GM18907 (cell line): ENCODE measurements at regions not wholly inside any gene's neighbourhood (a gene's known extent, or its start where the extent isn't known, plus 50 kb on each side); places are given as distances from the start of the nearest gene placed in this dataset.

ENCODE experiments used
- ATAC-seq: cut with Tn5 transposase; IDR thresholded peaks from one replicate; pipeline ENCODE4 v1.9.1; 2021; ENCODE audit warnings: mild to moderate bottlenecking, moderate library complexity; ENCODE audit not compliant: unreplicated experiment

DNA sequence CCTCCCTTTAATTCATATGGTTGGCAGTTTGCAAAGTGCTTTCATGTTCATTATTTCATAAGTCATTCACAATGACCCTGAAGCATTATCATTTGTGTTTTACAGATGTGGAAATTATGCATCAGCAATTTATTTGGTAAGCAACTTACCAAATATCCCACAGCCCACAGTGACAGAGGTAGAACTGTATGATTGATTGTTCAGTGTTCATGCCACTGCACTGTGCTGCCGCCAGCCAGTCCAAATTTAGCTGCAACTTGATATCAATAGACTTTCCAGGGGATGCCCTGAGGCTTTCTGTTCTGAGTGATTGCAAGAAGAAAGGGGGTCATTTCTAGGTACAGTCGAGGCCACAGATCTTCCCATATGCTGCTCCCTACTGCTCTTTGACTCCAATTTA lies 380.3 kb downstream of the PLPP3 start:
- no peak for ATAC-seq

GRCh38 chr1:56197946-56198345 lies 381.4 kb downstream of the PLPP3 start:
- no peak for ATAC-seq

DNA sequence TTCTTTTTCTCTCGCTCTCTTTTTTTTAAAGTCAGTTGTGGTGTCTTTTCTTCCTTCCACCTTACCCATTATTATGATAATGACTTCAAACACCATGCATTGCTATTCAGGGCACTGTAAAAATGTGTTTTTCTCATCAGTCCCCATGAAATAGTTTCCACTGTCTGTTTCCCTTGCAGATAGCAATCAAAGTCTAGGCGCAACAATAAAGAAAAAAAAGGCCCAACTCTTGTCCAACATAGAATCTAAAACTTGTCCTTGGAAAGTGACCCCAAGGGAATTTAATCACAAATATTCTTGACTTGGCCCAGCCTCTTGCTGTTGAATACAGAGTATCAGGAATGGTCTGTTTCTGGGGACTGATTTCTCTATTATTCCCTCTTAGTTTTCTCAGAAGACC lies 382.5 kb downstream of the PLPP3 start:
- ATAC-seq: no peak

DNA sequence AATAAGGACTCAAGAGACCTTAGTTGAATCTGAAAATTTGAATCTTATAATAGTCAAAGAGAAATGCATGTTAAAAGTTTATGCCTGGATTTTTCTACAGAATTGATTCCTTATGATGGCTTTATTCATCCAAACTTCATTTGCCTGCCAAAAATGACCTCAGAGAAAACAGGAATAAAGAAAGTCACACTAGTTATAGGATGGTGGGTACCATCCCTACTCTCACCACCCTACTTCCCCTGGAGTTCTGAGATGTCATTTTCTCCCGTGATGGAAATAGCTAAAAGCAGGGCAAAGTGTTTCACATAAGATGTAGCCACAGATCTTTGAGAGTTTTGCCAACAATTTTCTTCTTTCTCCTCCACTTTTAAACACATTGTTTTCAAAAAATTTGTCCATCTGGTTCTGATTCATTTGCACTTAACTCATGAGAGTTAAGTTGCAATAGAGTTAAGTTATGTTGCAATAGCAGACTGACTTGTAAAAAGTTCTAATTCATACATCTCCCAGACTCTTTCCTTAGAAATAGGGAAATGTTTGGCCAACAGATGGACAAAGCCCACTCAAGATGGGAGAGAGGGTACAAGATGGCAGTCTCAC lies 384.6 kb downstream of the PLPP3 start:
- ATAC-seq: no peak

DNA sequence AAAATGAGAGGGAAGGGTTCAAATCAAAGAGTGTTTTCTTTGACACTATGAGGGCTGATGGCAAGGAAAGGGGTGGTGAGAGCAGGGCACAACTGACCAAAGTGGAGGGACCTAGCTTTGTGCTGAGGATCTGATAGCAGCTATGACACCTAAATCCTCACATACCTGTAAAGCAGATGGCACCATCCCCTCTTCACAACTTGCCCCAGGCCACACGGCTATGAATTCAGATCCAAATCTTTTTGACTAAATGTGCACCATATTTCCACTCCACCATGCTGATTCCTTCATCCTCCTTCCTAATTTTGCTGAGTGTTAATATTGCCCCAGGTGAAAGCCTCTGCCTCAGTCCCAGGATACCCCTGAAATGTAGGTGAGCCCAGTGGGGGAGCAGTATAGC lies 385.7 kb downstream of the PLPP3 start:
- ATAC-seq: no peak

DNA sequence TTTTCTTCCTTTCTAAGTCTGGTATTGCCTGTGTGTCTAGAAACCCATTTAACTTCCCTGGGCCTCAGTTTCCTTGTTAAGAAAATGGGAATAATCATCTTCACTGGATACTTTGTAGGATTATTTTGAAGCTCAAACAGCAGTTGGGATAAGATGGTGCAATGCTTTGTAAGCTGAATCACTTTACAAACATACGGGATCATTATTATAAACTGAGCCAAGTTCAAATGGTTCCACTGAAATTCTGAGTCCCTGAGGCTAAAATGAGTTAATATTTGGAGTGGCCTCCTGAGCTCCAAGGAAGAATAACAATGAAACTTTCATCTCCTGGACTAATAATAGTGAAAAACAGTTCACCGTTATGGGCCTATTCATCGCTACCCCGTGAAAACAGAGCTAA lies 388.0 kb downstream of the PLPP3 start:
- no peak for ATAC-seq

DNA sequence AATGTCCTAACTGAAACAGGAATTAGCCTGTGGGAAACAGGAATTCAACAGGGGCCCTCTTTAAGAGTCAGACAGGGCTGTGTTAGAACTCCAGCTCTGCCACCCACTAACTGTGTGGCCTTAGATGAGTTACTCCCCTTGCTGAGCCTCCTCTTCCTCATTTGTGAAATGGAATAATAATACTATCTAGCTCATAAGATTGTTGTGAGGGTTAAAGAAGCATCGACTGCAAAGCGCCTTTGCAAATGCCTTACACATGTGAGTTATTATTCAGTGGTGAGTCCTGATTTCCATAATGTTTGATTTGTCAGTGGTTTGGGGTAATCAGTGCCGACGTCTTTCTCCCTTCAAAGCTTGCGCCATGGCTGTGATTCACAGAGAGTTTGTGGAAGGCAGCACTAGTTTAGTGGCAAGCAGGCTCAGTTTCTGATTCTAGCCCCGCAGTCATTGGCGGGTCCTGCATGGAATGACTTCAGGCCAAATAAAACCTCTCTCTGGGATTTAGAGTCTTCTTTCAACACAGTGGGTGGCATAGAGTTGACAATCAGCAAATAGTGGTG lies 388.5 kb downstream of the PLPP3 start:
- no peak for ATAC-seq

GRCh38 chr1:56189946-56190805 lies 389.2 kb downstream of the PLPP3 start:
- ATAC-seq: no peak

DNA sequence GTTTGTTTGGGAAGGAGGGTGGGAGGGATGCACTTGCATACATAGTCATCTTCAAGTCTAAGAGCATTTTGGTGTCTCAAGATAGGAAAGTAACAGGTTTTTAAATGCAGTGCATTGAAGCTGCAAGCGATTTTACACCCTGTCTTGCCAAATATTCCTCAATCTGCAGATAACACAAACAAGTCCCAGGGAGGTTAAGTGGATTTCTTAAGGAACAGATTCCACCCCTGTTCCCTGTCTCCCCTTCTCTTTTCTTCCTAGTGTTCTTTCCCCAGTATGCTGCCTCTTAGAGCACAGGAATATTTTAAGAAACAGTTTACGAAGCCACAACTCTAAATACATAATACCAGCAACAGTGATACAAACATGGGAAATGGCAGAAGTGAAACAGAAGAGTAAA lies 389.9 kb downstream of the PLPP3 start:
- ATAC-seq: no peak

DNA sequence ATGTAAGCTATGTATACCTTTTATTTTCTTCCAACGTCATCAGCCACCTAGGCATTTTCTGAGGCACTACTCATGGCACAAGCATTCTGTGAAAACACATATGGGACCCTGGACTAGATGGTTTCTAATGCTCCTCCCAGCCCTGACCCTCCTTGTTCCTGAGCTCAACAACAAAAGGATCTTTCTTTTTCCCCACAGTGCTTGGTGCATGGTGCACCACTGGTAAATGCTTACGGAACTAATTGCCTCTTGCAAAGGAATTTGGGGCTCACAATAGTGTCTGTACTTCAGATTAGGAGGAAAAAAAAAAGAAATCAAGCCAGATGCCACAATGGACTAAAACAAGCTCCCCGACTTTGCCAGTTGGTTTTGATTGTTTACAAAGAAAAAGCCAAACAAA lies 390.5 kb downstream of the PLPP3 start:
- ATAC-seq: no peak

DNA sequence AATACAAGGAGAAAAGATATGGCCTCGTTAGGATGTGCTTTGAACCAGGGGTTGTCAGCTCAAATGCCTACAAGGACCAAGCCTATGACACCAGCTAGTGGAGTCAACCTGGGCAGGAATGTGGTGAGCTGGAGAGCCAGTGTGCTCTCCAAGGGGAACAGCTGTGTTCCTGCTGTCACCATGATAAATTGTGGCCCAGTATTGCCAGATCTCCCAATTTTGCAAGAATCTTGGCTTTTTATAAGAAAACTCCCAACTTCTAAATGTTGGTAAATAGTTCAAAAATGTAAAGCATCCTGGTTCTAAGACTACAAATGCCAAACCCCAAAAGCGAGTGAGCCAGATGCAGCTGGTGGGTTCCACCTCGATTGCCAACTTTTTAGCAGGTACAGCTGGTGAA lies 391.1 kb downstream of the PLPP3 start:
- ATAC-seq: no peak

- ATAC-seq: no peak
Measured at GRCh38 chr1:56187405-56187804, 392.0 kb downstream of the PLPP3 start.

GRCh38 chr1:56185493-56185892 lies 393.9 kb downstream of the PLPP3 start:
- ATAC-seq: no peak

- ATAC-seq: no peak
Measured at GRCh38 chr1:56183151-56183550, 396.2 kb downstream of the PLPP3 start.

DNA sequence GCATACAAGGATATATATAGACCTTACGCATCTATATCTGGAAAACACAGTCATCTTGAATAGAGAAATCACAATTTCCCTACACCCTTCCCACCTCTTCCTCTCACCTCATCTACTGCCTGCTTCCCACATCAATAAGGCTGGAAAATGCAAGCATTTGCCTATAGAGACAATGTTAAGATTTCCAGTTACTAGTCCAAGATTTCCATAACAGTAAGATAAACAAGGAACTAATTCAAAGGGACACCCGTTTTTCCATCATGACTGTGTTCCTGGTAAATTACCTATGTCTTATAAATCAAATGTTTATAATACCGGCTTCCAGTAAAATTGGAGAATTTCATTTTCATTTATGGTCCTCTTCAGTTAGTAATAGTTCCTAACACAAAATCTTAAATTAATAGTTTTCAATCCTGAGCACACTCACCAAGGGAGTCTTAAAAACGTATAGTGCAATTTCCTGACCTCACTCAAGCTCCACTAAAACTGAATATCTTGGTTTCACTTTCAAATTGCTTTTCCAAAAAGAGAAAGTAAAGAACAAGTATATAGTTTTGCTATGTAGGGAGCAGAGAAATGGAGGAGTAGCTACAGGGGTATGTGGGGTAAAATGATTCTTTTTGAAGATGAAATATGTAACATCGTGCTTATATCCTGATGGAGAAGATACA lies 398.7 kb downstream of the PLPP3 start:
- ATAC-seq: no peak

DNA sequence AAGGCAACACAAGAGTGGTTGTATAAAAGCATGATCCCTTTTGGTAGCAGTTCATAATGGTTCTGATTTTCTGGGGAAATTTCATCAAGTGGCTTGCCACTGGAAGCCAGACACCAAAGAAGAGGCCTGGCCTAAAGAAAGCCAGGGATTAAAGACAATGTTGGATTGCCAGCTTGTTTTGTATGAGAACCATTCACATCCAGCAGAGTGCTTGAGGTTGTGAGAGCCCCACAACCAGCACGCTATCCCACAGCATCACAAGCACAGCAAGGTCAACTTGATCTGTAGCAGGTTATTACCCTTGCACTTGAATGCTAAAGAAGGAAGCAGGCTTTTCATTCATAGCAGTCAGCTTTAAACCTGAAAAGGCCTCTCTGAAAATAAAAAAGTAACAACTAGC lies 399.8 kb downstream of the PLPP3 start:
- no peak for ATAC-seq

GRCh38 chr1:56175211-56175610 lies 404.2 kb downstream of the PLPP3 start:
- ATAC-seq: no peak

- ATAC-seq: no peak
Measured at GRCh38 chr1:56174176-56174885, 405.0 kb downstream of the PLPP3 start.

GRCh38 chr1:56173736-56174135 lies 405.6 kb downstream of the PLPP3 start:
- no peak for ATAC-seq

GRCh38 chr1:56171670-56172069 lies 407.7 kb downstream of the PLPP3 start:
- no peak for ATAC-seq

- no peak for ATAC-seq
Measured at GRCh38 chr1:56170784-56171320, 408.5 kb downstream of the PLPP3 start.
